HG03159 (cell line): ENCODE measurements at regions not wholly inside any gene's neighbourhood (a gene's known extent, or its start where the extent isn't known, plus 50 kb on each side); places are given as distances from the start of the nearest gene placed in this dataset.
"Not testable (repeated sequence)": the region's sequence is repeated elsewhere in the genome, so short reads cannot be mapped to it uniquely, and the experiment has no call there.

Source experiments
- ATAC-seq: cut with Tn5 transposase; IDR thresholded peaks from one replicate; pipeline ENCODE4 v1.9.1; 2021; ENCODE audit warnings: mild to moderate bottlenecking, moderate library complexity; ENCODE audit not compliant: unreplicated experiment

- not testable (repeated sequence) for ATAC-seq
Observed at GRCh38 chr17:72464221-72464620, 343.4 kb downstream of the SOX9 start.

GRCh38 chr17:72465191-72466024 lies 344.6 kb downstream of the SOX9 start:
- peak; percentile 44 for ATAC-seq

DNA sequence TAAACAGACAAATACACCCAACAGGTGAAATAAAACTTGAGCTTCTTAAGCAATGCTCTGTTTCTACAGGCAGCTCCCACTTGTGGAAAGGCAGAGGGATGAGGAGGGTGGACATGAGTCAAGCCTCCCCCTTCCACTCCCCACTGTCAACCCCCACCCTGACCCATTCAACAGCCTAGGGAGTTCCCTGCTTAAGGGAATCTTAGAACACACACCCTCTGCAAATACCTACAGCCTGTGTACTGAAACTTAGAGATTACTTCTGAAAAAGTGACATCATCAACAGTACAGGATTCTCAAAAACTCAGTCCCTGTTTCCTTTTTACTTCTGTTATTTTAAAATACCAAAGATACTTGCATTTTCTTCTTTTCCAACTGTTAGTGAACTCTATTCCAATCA lies 345.4 kb downstream of the SOX9 start:
- peak; percentile 67 for ATAC-seq

GRCh38 chr17:72466606-72467005 lies 345.8 kb downstream of the SOX9 start:
- ATAC-seq = no peak

DNA sequence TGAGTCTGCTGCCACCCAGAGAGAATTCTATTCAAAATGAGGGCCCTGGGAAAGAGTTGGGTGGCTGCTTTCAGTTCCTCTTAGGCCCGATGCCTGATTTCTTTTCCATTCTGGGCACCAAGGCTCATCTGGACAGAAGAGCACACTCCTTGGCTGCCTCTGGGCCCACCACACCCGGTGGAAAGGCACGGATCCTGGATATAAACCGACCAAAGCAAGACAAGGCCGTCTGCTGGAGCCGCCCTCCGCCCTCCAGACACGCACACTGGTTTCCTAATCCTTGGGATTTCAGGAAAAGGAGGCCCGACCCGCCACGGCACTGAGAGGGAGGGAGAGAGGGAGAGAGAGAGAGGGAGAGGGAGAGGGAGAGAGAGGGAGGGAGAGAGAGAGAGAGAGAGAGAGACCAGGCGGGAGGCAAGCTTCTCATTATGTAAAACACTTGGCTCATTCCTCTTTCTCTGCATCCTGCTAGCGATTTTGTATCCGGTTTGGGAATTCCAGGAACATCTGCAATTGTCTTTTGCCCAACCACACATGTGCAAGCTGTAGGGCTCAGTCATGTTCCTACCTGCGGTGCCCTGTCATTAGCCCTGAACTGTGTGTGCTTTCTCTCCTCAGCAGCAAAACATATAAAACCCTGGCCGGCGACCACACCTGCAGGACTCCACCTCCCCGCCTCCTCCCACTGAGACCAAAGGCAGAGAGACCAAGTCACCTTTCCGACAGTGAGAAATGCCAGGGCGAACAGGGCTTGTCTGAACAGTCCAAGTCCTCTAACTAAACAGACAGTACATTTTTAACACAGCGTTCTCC lies 347.2 kb downstream of the SOX9 start:
- ATAC-seq = no peak

GRCh38 chr17:72468841-72469240 lies 348.0 kb downstream of the SOX9 start:
- ATAC-seq = no peak

DNA sequence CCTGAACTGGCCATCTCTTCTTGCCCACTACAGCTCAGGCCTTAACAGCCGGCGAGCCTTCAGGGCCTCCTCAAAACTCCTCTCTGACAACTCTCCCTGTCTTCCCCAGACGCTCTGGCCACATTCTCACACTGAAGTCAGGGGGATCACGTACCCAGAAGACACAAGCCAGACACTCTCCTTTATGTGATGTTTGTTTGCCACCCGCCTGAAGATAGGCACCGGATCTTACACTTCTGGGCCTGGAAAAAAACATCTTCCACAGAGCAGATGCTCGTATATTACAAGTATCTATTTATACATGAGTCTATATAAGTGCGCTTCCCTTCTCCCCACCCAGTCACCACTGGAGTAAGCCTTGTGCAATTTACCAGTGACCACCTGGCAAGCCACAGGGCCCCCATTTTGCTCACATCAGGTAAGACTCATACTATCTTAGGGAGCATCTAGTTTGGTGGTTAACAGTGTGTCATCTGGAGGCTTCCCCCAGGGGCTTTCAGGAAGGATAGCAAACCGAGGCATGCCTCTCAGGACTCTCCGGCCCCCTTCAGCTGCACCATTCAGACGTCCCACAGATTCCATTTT lies 349.4 kb downstream of the SOX9 start:
- ATAC-seq = no peak

- ATAC-seq = no peak
Observed at GRCh38 chr17:72470734-72471133, 349.9 kb downstream of the SOX9 start.

GRCh38 chr17:72471296-72471695 lies 350.5 kb downstream of the SOX9 start:
- no peak for ATAC-seq

- no peak for ATAC-seq
Observed at GRCh38 chr17:72472106-72472505, 351.3 kb downstream of the SOX9 start.

- not testable (repeated sequence) for ATAC-seq
Observed at GRCh38 chr17:72472853-72473390, 352.1 kb downstream of the SOX9 start.

DNA sequence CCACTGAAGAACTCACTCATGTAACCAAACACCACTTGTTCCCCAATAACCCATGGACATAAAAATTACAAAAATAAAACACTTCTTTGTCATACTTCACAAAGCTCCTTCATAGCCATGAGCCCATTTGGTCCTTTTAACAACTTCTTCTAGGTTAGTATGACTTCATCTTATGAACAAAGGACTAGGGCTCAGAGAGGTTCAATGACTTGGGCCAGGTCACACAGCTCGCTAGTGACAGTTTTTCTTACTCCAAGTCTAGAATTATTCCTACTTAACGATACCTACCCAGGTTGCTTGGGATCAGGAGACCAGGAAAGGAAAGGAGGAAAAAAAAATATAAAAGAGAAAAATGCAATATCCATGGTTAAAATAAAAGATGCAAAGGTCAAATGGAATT lies 353.4 kb downstream of the SOX9 start:
- no peak for ATAC-seq

DNA sequence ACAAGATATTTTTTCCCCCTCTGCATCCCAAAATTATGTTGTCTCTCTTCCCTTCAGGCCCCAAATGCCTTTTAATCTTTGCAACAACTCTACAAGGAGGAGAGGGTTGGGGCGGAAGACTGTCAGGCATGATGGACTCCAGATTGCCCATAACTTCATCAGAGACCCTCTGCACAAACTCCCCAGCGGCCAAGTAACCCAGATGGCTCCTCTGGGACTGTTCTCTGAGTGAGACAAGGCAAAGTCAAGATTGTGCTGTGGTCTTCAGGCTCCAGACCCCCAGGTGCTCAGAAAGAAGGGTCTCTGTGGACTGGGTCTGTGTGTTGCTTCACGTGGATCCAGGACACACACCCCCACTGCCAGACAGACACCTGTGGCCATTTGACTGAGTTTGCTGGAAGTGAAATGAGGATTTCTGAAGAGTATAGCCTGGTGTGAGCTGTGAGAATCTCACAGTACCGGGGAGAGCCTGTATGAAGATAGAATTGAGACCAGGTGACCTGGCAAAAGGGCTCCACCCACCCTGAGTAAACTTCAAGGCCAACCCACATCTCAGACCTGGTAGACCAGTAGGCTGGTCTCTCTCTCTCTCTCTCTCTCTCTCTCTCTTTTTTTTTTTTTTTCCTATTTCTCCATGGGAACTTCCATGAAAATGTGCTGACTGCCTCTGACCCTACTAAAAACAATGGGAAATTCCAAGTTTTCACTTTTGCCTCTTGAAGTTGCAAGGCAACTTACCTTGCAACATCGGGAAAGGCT lies 354.1 kb downstream of the SOX9 start:
- no peak for ATAC-seq

DNA sequence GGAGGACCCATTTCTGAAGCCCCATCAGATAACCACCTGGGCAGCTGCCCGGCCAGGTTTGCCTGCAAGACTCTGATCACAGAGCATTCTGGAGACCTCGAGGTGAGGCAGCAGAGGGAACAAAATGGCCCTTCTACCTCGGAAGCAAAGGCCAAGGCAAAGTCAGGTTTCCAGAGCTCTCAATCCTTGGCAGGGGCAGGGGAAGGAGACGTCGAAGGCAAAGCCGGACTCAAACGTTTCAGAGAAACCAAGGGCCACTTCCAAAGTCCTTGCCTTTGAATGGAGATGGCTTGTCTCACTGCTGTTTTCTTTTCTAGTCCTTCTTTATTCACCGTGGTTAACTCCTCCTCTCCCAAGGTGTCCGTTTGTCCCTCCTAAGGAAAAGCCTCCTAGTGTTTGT lies 355.3 kb downstream of the SOX9 start:
- no peak for ATAC-seq

- ATAC-seq = no peak
Observed at GRCh38 chr17:72476575-72476986, 355.8 kb downstream of the SOX9 start.

DNA sequence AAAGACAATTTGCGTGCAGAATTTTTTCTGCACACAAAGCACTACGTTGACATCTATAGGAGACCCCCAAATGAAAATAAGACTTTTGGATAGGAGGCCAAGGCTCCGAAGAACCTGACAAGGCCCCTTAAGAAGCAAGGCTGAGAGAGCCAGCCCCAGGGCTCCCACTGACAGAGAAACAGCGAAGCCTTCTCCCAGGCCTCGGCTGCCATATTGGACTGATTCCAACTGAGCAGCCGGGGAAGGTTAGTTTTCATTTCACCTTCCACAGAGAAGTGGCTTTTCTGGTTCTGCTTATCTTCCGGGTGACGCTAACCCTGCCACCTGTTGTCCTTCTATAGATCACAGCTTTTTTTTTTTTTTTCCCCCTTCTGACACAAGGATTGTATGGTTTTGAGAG lies 356.7 kb downstream of the SOX9 start:
- no peak for ATAC-seq

DNA sequence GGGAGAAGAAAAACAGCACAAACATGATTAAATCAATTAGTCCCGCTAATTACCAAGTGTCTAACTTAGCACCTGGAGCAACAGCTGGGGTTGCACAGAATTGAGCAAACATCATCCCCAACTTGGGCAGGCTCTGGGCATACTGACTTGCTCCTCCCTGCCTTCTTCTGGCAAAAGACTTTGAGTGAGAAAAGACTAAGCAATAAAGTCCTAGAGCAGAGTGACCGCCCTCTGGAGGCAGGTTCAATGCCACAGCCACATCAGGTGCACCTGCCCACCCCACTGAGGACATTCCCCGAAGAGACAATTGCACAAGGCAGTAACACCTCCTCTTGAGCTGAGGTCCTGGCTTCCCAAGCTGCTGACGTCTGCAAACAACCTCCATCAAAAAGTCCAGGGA lies 358.3 kb downstream of the SOX9 start:
- ATAC-seq = no peak

DNA sequence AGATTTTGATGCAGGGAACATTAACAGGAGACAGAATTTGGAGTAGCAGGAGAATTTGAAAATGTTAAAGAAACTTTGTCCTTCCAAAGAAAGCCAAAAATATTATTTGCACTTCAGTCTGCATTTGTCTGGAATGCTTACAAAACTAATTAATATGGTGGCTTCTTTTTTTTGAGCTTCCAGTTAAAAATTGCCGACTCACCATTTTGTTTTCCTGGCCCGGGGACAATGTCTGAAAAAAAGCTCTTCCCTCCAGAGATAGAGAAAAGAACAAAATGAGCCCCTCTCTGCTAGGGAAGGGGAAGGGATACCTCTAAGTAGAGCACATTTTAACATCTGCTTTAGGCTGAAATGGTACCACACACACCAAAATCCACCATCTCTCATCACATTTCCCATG lies 360.8 kb downstream of the SOX9 start:
- ATAC-seq = no peak

GRCh38 chr17:72485596-72485995 lies 364.8 kb downstream of the SOX9 start:
- ATAC-seq = no peak

DNA sequence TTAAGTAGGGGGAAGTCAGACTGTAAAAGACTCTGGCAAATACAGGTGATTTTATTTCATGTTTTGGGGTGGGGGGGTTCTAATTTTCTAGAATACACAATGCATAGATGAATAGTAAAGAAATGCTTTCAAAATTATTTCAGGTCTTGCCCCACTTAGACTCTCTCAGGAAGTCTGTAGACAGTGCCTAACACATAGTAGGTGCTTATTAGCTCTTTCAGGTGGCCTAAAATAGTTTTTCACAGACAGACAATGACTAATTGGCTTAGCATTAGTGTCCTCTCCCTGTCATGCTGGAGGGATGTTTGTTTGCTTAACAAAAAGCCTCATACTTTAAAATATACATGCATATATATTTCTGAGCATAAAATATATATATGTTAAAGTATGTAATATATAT lies 366.0 kb downstream of the SOX9 start:
- ATAC-seq = no peak
